CD4-positive, alpha-beta T cell treated with Interleukin-17A for 1 hour (primary cell): ENCODE measurements at regions not wholly inside any gene's neighbourhood (a gene's known extent, or its start where the extent isn't known, plus 50 kb on each side); places are given as distances from the start of the nearest gene placed in this dataset.

Experiments
- DNase-seq: peaks from one replicate; pipeline ENCODE4 v3.0.0-alpha.2; 2020

DNA sequence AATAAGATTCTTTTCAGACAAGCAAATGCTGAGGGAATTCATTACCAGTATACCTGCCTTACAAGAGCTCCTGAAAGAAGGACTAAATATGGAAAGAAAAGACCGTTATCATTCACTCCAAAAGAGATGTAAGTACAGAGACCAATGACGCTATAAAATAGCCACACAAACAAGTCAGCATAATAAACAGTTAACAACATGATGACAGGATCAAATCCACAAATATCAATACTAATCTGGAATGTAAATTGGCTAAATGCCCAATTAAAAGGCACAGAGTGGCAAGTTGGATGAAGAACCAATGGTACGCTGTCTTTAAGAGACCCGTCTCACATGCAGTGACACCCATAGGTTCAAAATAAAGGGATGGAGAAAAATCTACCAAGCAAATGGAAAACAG lies 349.6 kb upstream of the MPDZ start:
- no peak for DNase-seq

DNA sequence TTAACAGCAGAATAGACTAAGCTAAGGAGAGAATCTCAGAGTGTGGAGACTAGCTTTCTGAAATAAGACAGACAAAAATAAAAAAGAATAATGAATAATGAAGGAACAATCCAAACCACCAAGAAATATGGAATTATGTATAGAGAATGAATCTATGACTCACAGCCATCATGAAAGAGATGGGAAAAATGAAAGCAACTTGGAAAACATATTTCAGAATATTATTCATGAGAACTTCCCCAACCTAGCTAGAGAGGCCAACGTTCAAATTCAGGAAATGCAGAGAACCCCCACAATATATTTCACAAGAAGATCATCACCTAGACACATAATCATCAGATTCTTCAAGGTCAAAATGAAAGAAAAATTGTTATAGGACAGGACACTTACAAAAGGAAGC lies 349.0 kb upstream of the MPDZ start:
- DNase-seq: no peak

- DNase-seq: no peak
Observed at GRCh38 chr9:13627502-13627901, 348.0 kb upstream of the MPDZ start.

DNA sequence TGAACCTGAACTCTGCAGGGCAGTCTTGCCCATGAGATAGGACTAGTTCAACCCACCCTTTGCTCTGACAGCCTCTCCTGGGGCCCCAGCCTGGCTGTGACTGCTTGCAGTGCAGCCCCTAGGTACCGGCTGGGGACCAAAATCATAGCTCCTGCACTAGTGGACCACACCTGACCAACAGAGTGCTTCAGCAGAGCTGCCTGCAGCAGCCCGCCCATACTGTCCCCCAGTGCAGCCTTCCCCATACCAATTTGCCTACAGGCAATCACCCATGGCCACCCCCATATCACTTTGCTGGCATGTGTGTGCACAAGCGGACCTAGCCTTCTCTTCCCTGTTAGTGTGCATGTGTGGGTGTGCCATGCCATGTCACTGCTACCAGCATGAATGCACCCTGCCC lies 347.6 kb upstream of the MPDZ start:
- no peak for DNase-seq

DNA sequence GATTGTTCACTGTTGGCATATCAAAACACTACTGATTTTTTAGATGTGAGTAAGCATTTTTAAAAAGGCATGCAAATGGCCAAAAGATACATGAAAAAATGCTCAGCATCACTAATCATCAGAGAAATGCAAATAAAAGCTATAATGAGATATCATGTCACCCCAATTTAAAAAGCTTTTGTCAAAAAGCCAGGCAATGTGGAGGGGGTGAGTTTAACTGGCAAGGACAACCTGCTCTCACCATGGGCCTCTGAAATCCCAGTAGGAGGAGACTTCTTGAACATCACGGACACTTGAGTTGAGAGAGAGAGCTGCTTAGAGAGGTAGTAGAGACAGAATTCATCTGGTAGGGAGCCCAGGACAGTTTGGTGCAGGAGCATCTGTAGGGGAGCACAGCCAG lies 347.1 kb upstream of the MPDZ start:
- DNase-seq: no peak

GRCh38 chr9:13621872-13622564 lies 342.5 kb upstream of the MPDZ start:
- DNase-seq: no peak

DNA sequence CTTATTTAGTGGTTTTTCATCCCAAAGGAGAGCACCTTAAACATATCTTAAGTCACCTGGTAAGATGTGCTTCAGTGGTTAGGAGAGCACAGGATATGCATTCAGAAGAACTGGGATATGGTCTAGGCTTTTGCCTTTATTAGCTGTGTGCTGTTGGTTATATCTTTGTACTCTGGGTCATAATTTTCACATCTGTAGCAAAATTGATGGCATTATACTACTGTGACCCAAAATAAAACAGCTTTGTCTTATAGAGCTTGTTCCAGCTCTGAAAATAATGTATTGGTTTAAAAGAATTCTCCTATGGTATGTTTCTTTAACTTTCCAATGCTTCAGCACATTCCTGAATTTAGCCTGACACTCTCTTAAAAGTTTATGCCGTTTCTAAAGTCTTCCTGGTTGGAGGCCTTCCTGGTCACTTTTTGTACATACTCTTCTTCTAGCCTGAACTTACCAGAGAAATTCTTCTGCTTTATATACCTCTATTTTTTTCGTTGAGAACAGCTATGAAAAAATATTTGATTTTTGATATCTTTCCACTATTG lies 337.1 kb upstream of the MPDZ start:
- no peak for DNase-seq

GRCh38 chr9:13615660-13616490 lies 336.4 kb upstream of the MPDZ start:
- no peak for DNase-seq

GRCh38 chr9:13614060-13614459 lies 334.6 kb upstream of the MPDZ start:
- DNase-seq: no peak

DNA sequence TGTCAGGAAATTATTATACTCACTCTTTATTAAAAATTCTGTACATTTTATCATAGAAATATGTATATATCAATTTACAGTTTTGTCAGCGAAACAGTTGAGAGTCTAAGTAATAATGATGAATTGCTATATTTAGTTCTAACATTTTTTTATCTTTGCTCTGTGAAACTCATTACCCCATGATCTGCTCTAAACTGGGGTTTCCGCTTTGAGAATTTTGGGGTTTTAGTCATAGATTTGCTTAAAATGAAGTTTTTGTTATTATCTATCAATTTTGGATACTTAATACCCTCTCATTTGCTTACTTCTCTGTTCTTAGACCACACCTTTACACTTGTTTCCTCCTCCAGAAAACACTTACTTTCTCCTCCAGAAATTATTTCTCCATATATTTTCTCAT lies 333.8 kb upstream of the MPDZ start:
- DNase-seq: no peak

DNA sequence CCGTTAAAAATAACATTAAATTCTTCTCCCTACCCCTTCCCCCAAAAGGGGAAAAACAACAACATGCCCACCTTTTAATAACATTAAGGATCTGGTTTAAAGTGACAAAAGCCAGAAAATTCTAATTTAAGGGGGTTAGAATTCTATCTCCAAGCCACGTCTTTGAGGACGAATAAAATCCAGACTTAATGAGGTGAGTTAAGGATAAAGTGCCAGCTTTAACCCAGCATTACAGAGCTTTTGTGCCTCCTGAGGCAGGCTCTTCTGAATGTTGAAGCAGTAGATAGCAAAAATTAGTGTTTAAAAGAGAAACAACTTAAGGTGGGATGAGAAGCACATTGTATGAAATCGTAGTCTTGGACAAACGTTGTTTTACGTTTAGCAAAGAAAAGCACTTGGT lies 329.0 kb upstream of the MPDZ start:
- no peak for DNase-seq

DNA sequence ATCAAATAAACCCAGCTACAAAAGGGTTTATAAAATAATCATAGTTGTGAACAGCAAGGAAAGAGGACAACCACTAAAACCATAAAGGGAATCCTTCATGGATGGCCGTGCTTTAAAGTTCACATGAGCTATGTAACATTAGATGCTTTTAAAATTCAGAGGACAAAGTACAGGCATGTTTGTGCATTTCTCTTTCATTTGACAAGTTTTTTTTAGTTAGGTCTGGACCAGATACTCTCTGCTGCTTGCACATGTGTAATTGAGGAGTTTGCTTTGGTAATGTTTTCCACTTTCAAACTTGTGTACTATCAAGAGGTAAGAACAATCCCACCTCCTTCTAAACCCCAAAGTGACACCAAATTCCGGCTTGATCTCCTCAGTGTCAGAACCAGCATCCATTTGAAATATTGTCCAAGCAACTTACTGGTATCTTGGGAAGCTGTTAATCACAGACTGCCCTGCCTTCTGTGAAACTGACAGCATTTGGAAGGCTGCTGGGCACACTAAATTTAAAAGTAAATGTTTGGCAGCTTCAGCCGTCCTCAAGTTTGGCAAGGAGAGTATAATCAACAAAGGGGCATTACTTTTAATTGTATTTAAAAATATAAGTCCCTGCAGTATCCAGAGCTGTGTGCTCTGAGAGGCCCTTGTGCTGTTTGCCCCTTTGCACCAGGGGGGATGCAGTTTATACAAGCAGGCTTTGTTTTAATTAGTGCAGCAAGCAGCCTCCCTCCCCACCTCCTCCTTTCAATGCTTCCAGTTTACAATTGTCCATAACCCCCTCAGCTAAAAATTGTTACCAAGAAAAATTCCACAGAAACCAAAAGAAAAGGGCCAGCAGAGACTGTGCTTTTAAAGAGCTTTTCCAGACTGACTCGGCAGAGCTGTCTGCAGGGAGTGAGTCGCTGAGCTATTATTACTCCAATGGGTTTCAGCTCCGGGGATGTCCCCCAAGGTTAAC lies 328.3 kb upstream of the MPDZ start:
- DNase-seq: no peak

DNA sequence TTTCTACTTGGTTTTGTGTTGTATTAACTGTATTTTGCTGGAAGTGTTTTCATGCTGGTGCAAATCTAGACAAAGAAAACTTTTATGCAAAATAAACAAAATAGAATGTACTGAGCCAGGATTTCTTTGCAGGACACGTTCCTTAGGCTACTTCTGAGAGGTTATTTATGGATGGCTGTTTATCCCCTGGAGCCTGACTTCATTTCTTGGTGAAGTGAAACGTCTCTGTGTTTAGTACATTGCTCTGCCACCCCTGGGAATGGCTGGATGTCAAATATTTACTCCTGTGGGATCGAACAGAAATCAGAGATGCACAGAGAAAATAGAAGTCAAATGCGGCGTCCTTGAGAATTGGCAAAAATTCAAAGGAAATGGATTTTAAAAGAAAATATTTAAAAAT lies 327.1 kb upstream of the MPDZ start:
- DNase-seq: no peak

DNA sequence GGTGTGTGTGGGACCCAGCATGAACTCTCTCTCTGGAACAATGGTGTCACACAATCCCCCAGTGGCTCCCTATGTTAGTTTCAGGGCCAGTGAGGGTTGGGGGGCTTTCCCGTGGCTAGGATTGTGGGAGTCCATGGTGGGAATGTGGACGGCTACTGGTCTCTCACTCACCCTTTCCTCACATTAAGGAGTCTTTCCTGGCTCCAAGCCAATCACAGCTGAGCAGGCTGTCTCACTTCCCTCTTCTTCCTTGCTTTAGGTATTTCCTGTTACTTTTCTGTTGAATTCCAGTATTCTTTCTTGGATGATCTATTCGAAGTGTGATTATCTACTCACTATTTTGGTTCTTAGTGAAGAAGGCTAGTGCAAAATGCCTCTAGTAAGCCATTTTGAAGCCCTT lies 324.4 kb upstream of the MPDZ start:
- DNase-seq: no peak

DNA sequence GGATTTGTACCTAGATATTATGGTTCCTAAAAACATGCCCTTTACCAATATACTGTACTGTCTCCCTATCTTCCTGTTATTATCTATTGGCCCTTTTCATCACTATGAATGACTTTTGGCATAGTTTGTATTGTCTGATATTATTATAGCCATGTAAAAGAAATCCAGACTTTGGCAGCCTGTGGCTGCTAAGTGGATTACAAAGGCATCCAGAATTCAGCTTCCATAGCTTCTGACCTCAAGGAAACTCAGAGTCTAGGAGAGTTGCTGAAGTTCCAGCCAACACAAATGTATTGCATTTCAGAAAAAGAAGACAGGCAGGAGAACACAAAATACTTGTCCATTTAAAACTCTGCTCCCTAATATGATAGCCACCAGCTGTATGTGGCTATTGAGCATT lies 319.2 kb upstream of the MPDZ start:
- no peak for DNase-seq

GRCh38 chr9:13597427-13597826 lies 317.9 kb upstream of the MPDZ start:
- no peak for DNase-seq

GRCh38 chr9:13597004-13597403 lies 317.5 kb upstream of the MPDZ start:
- DNase-seq: no peak

DNA sequence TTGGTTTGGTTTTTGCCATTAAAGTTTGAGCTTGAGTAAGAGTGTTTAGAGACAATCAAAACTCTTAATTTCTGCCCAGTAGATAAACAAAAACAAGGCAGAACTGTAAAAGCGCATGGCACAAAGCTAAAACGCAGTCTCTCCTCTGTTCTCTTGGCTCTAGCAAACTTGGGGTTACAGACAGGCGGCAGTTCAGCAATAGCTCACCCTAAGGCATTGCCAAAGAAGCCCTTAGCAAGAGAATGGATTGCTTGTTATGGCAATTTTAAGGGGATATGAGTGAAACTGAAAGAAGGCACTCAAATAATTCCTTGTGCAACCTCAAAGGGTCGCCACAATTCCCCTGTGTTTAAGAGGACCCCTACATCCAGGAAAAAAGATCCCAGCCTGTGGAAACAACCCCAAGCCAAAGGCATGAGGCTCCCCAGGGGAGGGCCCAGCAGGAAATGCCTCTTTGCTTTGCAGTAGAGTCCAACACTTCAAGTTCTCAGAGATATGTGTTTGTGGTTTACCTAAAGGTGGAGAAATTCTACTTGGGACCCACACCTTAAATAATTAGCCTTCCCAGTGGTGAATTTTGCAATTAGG lies 317.0 kb upstream of the MPDZ start:
- DNase-seq: no peak

GRCh38 chr9:13590996-13591395 lies 311.5 kb upstream of the MPDZ start:
- no peak for DNase-seq

- DNase-seq: no peak
Observed at GRCh38 chr9:13589034-13589737, 309.7 kb upstream of the MPDZ start.

- DNase-seq: no peak
Observed at GRCh38 chr9:13588151-13589033, 308.9 kb upstream of the MPDZ start.
